SK-N-SH (cell line): ENCODE measurements at regions not wholly inside any gene's neighbourhood (a gene's known extent, or its start where the extent isn't known, plus 50 kb on each side); places are given as distances from the start of the nearest gene placed in this dataset.

Experiments used
- CTCF ChIA-PET: fragments of 300-600, 350-600 bp; formaldehyde crosslinking; extraction: SDS; loops from one replicate; lab custom pipeline; 2021; lab: Yijun Ruan, JAX
- POLR2A ChIA-PET: fragments of 350-600 bp; sonication (Branson Sonifier 250); formaldehyde crosslinking; extraction: SDS; loops from one replicate; lab custom pipeline; 2020; ENCODE audit warnings: antibody characterized with exemption, inconsistent platforms; lab: Yijun Ruan, JAX
- DNase-seq: peaks from one replicate; pipeline ENCODE4 v3.0.0; 2012
- H2AFZ ChIP-seq: fragments of 200-600 bp; sonication (generic); 2 replicates; pipeline ENCODE4 v1.8.1; 2016; ENCODE audit warnings: antibody characterized with exemption, mild to moderate bottlenecking, low read depth
- H3F3A ChIP-seq: fragments of 200-600 bp; sonication (generic); replicated peaks from 2 replicates; pipeline ENCODE3; 2016; ENCODE audit warnings: antibody characterized with exemption, mild to moderate bottlenecking; ENCODE audit not compliant: insufficient read depth
- H3K27ac ChIP-seq, 2 experiments: fragments of 200-500 bp in 1 of 2; fragments of 200-600 bp in 1 of 2; sonication (Bioruptor generic) in 1 of 2; sonication (generic), shearing (Covaris generic) in 1 of 2; 2 replicates each; pipeline versions ENCODE4 v1.5.1 to v1.6.1; 2014 to 2016; ENCODE audit warnings: low read depth in 2 of 2, inconsistent platforms in 1 of 2, low read length in 1 of 2, mild to moderate bottlenecking in 1 of 2, mixed read lengths in 1 of 2
- H3K27me3 ChIP-seq: fragments of 200-600 bp; sonication (generic), shearing (Covaris generic); 2 replicates; pipeline ENCODE4 v1.6.1; 2016; ENCODE audit warnings: mixed run types; ENCODE audit not compliant: insufficient read depth
- H3K36me3 ChIP-seq, 2 experiments: fragments of 200-500 bp in 1 of 2; fragments of 200-600 bp in 1 of 2; sonication (Bioruptor generic) in 1 of 2; sonication (generic) in 1 of 2; replicated peaks in 1 of 2; 2 replicates each; pipeline versions ENCODE3 to v1.5.1; 2014 to 2016; ENCODE audit warnings: low read length in 1 of 2, mild to moderate bottlenecking in 1 of 2; ENCODE audit not compliant: insufficient read depth in 2 of 2, control insufficient read depth in 1 of 2
- H3K4me1 ChIP-seq, 2 experiments: fragments of 200-500 bp in 1 of 2; fragments of 200-600 bp in 1 of 2; sonication (Bioruptor generic) in 1 of 2; sonication (generic), shearing (Covaris generic) in 1 of 2; 2 replicates each; pipeline versions ENCODE4 v1.5.1 to v1.6.1; 2014 to 2016; ENCODE audit warnings: low read depth in 1 of 2, low read length in 1 of 2, mixed run types in 1 of 2; ENCODE audit not compliant: insufficient read depth in 2 of 2, control insufficient read depth in 1 of 2
- H3K4me2 ChIP-seq: fragments of 200-600 bp; sonication (generic), shearing (Covaris generic); 2 replicates; pipeline ENCODE4 v1.6.1; 2017; ENCODE audit warnings: mixed run types
- H3K4me3 ChIP-seq, 2 experiments: fragments of 200-500 bp in 1 of 2; fragments of 200-600 bp in 1 of 2; sonication (Bioruptor generic) in 1 of 2; sonication (generic), shearing (Covaris generic) in 1 of 2; 2 replicates each; pipeline versions ENCODE4 v1.5.1 to v1.8.1; 2014 to 2016; ENCODE audit warnings: low read depth in 2 of 2, inconsistent platforms in 1 of 2, low read length in 1 of 2, mild to moderate bottlenecking in 1 of 2, mixed read lengths in 1 of 2, moderate library complexity in 1 of 2
- H3K79me2 ChIP-seq: fragments of 200-600 bp; sonication (generic); 2 replicates; pipeline ENCODE4 v1.8.1; 2017; ENCODE audit warnings: mild to moderate bottlenecking; ENCODE audit not compliant: insufficient read depth
- H3K9ac ChIP-seq: fragments of 200-600 bp; sonication (generic); 2 replicates; pipeline ENCODE4 v1.6.1; 2017; ENCODE audit warnings: mixed run types
- H3K9me2 ChIP-seq: fragments of 200-600 bp; sonication (generic); 2 replicates; pipeline ENCODE4 v1.6.1; 2017; ENCODE audit warnings: mixed run types
- H3K9me3 ChIP-seq: fragments of 200-600 bp; sonication (generic); 2 replicates; pipeline ENCODE4 v1.6.1; 2017; ENCODE audit warnings: mixed run types, mild to moderate bottlenecking, moderate library complexity
- H4K20me1 ChIP-seq: fragments of 200-600 bp; sonication (generic); 2 replicates; pipeline ENCODE4 v1.6.1; 2017; ENCODE audit warnings: mild to moderate bottlenecking, mixed run types; ENCODE audit not compliant: insufficient read depth
- CHD2 ChIP-seq: fragments of 150-350 bp; IDR thresholded peaks from 2 replicates; pipeline ENCODE4 v1.6.1; 2018; ENCODE audit warnings: low read length; ENCODE audit not compliant: partially characterized antibody
- FOSL2 ChIP-seq: IDR thresholded peaks from 2 replicates; pipeline ENCODE4 v1.4.0; 2012; ENCODE audit warnings: low read depth, mild to moderate bottlenecking, moderate library complexity, borderline replicate concordance
- GABPA ChIP-seq: IDR thresholded peaks from 2 replicates; pipeline ENCODE4 v1.4.0; 2012; ENCODE audit warnings: low read depth, mild to moderate bottlenecking
- GATA2 ChIP-seq: sonication (generic); formaldehyde crosslinking; IDR thresholded peaks from 2 replicates; pipeline ENCODE4 v1.5.0; 2020; ENCODE audit warnings: mild to moderate bottlenecking, missing genetic modification reagents
- NFIC ChIP-seq: IDR thresholded peaks from 2 replicates; pipeline ENCODE4 v1.4.0; 2012; ENCODE audit warnings: borderline replicate concordance
- SIN3A ChIP-seq: IDR thresholded peaks from 2 replicates; pipeline ENCODE4 v1.6.1; 2012; ENCODE audit warnings: low read depth, mild to moderate bottlenecking, low read length, moderate library complexity, borderline replicate concordance
- SMC3 ChIP-seq: IDR thresholded peaks from 2 replicates; pipeline ENCODE4 v1.6.1; 2012; ENCODE audit warnings: low read depth, low read length, improper control_type of control experiment
- TCF12 ChIP-seq: IDR thresholded peaks from 2 replicates; pipeline ENCODE4 v1.4.0; 2012
- WGBS: methylation state at CpG from one replicate; pipeline ENCODE4 v1.1.6; 2017; ENCODE audit warnings: low lambda C conversion rate; 5-methylcytosine and 5-hydroxymethylcytosine counted together
- TF ChIP-seq, protein P1 (sequence below): IDR thresholded peaks from 2 replicates; pipeline ENCODE4 v1.6.1; 2012; ENCODE audit warnings: mild to moderate bottlenecking, low read depth, low read length, moderate library complexity
- TF ChIP-seq, protein P2 (sequence below): IDR thresholded peaks from 2 replicates; pipeline ENCODE4 v1.4.0; 2012; ENCODE audit warnings: low read depth
- TF ChIP-seq, protein P3 (sequence below): fragments of 200-600 bp; sonication (generic); IDR thresholded peaks from 2 replicates; pipeline ENCODE4 v1.6.1; 2017; ENCODE audit warnings: antibody characterized with exemption, mild to moderate bottlenecking, moderate library complexity

DNA sequence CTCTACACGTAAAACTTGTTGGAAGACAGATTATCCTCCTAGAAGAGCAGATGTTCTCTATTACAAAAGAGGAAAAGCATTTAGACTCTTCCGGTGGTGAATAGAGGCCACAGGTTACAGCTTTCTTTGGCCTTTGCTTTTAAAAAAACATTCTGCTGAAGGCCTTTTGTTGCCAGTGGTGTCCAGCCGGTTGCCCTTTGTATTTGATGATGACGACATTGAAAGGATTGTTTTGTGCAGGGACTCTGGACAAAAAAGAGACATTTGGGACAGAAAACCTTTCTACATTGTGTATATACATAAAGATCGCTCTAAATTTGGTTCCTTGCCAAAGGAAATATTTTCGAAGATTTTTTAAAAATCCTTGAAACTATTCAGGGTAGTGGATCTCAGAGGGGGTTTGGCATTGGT, 180.3 kb downstream of the C9orf152 start:
- TF ChIP-seq, protein P1, sequence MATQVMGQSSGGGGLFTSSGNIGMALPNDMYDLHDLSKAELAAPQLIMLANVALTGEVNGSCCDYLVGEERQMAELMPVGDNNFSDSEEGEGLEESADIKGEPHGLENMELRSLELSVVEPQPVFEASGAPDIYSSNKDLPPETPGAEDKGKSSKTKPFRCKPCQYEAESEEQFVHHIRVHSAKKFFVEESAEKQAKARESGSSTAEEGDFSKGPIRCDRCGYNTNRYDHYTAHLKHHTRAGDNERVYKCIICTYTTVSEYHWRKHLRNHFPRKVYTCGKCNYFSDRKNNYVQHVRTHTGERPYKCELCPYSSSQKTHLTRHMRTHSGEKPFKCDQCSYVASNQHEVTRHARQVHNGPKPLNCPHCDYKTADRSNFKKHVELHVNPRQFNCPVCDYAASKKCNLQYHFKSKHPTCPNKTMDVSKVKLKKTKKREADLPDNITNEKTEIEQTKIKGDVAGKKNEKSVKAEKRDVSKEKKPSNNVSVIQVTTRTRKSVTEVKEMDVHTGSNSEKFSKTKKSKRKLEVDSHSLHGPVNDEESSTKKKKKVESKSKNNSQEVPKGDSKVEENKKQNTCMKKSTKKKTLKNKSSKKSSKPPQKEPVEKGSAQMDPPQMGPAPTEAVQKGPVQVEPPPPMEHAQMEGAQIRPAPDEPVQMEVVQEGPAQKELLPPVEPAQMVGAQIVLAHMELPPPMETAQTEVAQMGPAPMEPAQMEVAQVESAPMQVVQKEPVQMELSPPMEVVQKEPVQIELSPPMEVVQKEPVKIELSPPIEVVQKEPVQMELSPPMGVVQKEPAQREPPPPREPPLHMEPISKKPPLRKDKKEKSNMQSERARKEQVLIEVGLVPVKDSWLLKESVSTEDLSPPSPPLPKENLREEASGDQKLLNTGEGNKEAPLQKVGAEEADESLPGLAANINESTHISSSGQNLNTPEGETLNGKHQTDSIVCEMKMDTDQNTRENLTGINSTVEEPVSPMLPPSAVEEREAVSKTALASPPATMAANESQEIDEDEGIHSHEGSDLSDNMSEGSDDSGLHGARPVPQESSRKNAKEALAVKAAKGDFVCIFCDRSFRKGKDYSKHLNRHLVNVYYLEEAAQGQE = no peak
- TF ChIP-seq TCF12 (peak; percentile 79), NFIC (peak; percentile 37; the same call in 1 of the 2 replicates), GABPA (no peak), FOSL2 (no peak; the same call in 1 of the 2 replicates)
- TF ChIP-seq, protein P2, sequence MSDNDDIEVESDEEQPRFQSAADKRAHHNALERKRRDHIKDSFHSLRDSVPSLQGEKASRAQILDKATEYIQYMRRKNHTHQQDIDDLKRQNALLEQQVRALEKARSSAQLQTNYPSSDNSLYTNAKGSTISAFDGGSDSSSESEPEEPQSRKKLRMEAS = no peak
- TF ChIP-seq, protein P3, sequence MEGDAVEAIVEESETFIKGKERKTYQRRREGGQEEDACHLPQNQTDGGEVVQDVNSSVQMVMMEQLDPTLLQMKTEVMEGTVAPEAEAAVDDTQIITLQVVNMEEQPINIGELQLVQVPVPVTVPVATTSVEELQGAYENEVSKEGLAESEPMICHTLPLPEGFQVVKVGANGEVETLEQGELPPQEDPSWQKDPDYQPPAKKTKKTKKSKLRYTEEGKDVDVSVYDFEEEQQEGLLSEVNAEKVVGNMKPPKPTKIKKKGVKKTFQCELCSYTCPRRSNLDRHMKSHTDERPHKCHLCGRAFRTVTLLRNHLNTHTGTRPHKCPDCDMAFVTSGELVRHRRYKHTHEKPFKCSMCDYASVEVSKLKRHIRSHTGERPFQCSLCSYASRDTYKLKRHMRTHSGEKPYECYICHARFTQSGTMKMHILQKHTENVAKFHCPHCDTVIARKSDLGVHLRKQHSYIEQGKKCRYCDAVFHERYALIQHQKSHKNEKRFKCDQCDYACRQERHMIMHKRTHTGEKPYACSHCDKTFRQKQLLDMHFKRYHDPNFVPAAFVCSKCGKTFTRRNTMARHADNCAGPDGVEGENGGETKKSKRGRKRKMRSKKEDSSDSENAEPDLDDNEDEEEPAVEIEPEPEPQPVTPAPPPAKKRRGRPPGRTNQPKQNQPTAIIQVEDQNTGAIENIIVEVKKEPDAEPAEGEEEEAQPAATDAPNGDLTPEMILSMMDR = no peak
- peaks cover 23% of the 10 kb centered on the region for H3K79me2 ChIP-seq
- WGBS = 58% methylated on average over 6 of the region's 6 CpGs
- no peak for DNase-seq
- H3K27ac ChIP-seq = peak overlapping the region; percentile 72 to 95; a peak in 3 of 4 replicates
- H3F3A ChIP-seq = peaks cover 42% of the 10 kb centered on the region
- H3K9ac ChIP-seq = peak overlapping the region; percentile 5; the same call in 1 of the 2 replicates
- peaks cover 0 to 27% of the 10 kb centered on the region in 2 experiments; a peak in 2 of 4 replicates for H3K4me1 ChIP-seq
- H3K4me3 ChIP-seq = no peak overlapping the region
- no peaks in the 10 kb centered on the region for H3K9me3 ChIP-seq
- no peaks in the 10 kb centered on the region for H3K9me2 ChIP-seq
- no peak overlapping the region for H2AFZ ChIP-seq
- no peaks in the 10 kb centered on the region for H4K20me1 ChIP-seq
- no peaks in the 10 kb centered on the region for H3K36me3 ChIP-seq
- CTCF ChIA-PET = interaction anchor here (1.3 kb wide), 1 partner anchor 148 kb away, joined by 3 read pairs; no protein-coding TSS in a partner anchor
- POLR2A ChIA-PET = no interaction called here
- no peaks in the 10 kb centered on the region for H3K27me3 ChIP-seq
- peak overlapping the region; percentile 5; the same call in 1 of the 2 replicates for H3K4me2 ChIP-seq

DNA sequence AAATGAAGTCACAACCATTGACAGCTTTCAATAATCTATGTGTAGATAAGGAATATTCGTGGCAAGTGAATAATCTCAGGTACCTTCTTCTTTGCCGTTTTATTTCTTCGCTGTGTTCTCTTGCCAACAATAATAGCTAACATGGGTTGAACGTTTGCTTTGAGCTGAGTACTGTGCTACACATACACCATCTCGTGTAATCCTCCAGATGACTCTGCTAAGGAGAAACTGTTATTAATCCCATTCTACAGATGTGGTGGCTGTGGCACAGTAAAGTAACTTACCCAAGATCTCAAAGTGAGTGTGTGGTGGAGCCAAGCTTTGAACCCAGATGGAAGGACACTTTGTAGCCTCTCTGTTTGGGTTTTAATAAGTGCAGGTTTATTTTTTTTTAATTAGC, 179.7 kb downstream of the C9orf152 start:
- Histone ChIP-seq H3F3A (peaks cover 45% of the 10 kb centered on the region), H3K4me3 (no peak overlapping the region), H3K9me2 (no peaks in the 10 kb centered on the region), H3K27me3 (no peaks in the 10 kb centered on the region), H3K9me3 (no peaks in the 10 kb centered on the region), H3K4me2 (no peak overlapping the region), H3K79me2 (peaks cover 23% of the 10 kb centered on the region), H3K9ac (no peak overlapping the region), H3K27ac (peak overlapping the region; percentile 72 to 95; a peak in 3 of 4 replicates), H3K4me1 (peaks cover 0 to 29% of the 10 kb centered on the region in 2 experiments; a peak in 2 of 4 replicates), H3K36me3 (no peaks in the 10 kb centered on the region), H4K20me1 (no peaks in the 10 kb centered on the region), H2AFZ (no peak overlapping the region)
- TF ChIP-seq SIN3A (no peak), SMC3 (no peak), CHD2 (no peak), GATA2 (CRISPR knock-in tag) (no peak)
- no peak for DNase-seq
- ChIA-PET CTCF (interaction anchor here (0.6 to 1.6 kb wide), 4 partner anchors 24 to 148 kb away, joined by 3 to 4 read pairs (median 3); no protein-coding TSS in a partner anchor), POLR2A (no interaction called here)
- 79% methylated on average over 5 of the region's 5 CpGs for WGBS
